ENCODE measurements at regions not wholly inside any gene's neighbourhood (a gene's known extent, or its start where the extent isn't known, plus 50 kb on each side); places are given as distances from the start of the nearest gene placed in this dataset.

DNA sequence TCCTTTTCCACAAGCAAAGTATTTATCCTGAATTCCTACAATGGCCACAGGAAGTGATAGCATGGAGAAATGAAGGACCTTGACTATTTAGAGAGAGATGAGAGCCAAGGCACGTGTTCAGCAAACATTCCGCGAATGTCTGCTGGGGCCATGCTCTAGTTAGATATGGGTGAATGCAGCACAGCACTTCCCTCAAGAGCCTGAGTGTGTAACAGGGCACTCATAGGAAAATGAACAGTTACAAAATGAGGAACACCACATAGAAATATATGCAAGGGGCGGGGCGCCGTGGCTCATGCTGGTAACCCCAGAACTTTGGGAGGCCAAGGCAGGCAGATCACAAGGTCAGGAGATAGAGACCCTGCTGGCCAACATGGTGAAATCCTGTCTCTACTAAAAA, 406.9 kb downstream of the NR2F2 start (continued):
- TF ChIP-seq, protein P1, sequence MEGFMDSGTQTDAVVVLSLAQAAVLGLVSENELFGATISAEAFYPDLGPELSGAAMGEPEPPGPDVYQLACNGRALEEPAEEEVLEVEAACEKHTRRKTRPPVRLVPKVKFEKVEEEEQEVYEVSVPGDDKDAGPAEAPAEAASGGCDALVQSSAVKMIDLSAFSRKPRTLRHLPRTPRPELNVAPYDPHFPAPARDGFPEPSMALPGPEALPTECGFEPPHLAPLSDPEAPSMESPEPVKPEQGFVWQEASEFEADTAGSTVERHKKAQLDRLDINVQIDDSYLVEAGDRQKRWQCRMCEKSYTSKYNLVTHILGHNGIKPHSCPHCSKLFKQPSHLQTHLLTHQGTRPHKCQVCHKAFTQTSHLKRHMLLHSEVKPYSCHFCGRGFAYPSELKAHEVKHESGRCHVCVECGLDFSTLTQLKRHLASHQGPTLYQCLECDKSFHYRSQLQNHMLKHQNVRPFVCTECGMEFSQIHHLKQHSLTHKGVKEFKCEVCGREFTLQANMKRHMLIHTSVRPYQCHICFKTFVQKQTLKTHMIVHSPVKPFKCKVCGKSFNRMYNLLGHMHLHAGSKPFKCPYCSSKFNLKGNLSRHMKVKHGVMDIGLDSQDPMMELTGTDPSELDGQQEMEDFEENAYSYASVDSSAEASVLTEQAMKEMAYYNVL (CRISPR knock-in tag; IDR thresholded peaks at IDR 0.05; ENCODE audit: borderline replicate concordance), result no peak
- TF ChIP-seq, protein P2, sequence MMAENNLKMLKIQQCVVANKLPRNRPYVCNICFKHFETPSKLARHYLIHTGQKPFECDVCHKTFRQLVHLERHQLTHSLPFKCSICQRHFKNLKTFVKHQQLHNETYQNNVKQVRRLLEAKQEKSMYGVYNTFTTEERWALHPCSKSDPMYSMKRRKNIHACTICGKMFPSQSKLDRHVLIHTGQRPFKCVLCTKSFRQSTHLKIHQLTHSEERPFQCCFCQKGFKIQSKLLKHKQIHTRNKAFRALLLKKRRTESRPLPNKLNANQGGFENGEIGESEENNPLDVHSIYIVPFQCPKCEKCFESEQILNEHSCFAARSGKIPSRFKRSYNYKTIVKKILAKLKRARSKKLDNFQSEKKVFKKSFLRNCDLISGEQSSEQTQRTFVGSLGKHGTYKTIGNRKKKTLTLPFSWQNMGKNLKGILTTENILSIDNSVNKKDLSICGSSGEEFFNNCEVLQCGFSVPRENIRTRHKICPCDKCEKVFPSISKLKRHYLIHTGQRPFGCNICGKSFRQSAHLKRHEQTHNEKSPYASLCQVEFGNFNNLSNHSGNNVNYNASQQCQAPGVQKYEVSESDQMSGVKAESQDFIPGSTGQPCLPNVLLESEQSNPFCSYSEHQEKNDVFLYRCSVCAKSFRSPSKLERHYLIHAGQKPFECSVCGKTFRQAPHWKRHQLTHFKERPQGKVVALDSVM (CRISPR knock-in tag; IDR thresholded peaks at IDR 0.05), result no peak

DNA sequence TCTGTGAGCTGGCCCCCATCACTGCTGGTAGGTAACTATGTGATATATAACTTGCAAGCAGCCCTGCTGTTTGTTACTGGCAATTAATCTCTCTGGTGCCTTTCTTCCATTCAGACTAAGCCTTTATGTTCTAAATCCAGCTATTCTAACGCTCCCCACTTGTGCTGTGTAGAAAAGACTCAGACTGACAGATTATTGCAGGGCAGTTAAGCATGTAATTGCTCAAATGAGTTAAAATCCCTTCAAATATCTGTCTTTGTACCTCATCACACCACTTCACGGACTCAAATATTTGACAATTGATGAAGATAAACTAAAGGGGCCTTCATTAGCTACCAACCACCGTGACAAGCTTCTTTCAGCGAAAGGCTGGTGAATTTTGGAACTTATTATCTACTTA, 416.2 kb downstream of the NR2F2 start:
- Histone ChIP-seq H3K27me3 (ENCODE audit: control insufficient read depth in 1 of 2, insufficient read depth in 2 of 2, low read length in 2 of 2) (no peaks in the 10 kb centered on the region), H3K36me3 (replicated peaks in 1 of 2; ENCODE audit: control insufficient read depth in 1 of 2, insufficient read depth in 2 of 2, low read length in 2 of 2) (no peaks in the 10 kb centered on the region), H3K4me1 (ENCODE audit: insufficient read depth, low read length) (no peaks in the 10 kb centered on the region), H3K4me3 (replicated peaks in 1 of 3; ENCODE audit: insufficient read depth in 1 of 3, low read depth in 2 of 3, low read length in 3 of 3) (no peak overlapping the region), H3K9ac (ENCODE audit: insufficient read depth, low read depth, low read length) (no peak overlapping the region), H3K27ac (ENCODE audit: extremely low read length, insufficient read depth, low read length) (no peak overlapping the region), H3K79me2 (ENCODE audit: insufficient read depth, low read length) (no peaks in the 10 kb centered on the region), H2AFZ (ENCODE audit: low read length) (no peak overlapping the region), H4K20me1 (ENCODE audit: insufficient read depth, low read length) (no peaks in the 10 kb centered on the region), H3K9me3 (ENCODE audit: low read length) (no peaks in the 10 kb centered on the region), H3K4me2 (ENCODE audit: low read depth, low read length) (no peak overlapping the region)
- POLR2A ChIA-PET, result no interaction called here
- CTCF ChIA-PET (ENCODE audit: low intra/inter-chr PET ratio, low total read pairs), result no interaction called here
- ATAC-seq, result no peak
- no TSS peak for BruUV-seq (replicated peaks)
- TF ChIP-seq HCFC1 (IDR thresholded peaks at IDR 0.05; ENCODE audit: low read depth, low read length) (no peak), NKX3-1 (CRISPR knock-in tag; IDR thresholded peaks at IDR 0.05) (no peak), MEIS2 (CRISPR knock-in tag; IDR thresholded peaks at IDR 0.05) (no peak), TBP (CRISPR knock-in tag; IDR thresholded peaks at IDR 0.05) (no peak), GFI1 (CRISPR knock-in tag; IDR thresholded peaks at IDR 0.05; ENCODE audit: borderline replicate concordance) (no peak), RBM22 (optimal IDR thresholded peaks at IDR 0.05; ENCODE audit: low read length) (no peak)
- TF ChIP-seq, protein P3, sequence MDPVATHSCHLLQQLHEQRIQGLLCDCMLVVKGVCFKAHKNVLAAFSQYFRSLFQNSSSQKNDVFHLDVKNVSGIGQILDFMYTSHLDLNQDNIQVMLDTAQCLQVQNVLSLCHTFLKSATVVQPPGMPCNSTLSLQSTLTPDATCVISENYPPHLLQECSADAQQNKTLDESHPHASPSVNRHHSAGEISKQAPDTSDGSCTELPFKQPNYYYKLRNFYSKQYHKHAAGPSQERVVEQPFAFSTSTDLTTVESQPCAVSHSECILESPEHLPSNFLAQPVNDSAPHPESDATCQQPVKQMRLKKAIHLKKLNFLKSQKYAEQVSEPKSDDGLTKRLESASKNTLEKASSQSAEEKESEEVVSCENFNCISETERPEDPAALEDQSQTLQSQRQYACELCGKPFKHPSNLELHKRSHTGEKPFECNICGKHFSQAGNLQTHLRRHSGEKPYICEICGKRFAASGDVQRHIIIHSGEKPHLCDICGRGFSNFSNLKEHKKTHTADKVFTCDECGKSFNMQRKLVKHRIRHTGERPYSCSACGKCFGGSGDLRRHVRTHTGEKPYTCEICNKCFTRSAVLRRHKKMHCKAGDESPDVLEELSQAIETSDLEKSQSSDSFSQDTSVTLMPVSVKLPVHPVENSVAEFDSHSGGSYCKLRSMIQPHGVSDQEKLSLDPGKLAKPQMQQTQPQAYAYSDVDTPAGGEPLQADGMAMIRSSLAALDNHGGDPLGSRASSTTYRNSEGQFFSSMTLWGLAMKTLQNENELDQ (CRISPR knock-in tag; IDR thresholded peaks at IDR 0.05; ENCODE audit: borderline replicate concordance), result no peak
- TF ChIP-seq, protein P4, sequence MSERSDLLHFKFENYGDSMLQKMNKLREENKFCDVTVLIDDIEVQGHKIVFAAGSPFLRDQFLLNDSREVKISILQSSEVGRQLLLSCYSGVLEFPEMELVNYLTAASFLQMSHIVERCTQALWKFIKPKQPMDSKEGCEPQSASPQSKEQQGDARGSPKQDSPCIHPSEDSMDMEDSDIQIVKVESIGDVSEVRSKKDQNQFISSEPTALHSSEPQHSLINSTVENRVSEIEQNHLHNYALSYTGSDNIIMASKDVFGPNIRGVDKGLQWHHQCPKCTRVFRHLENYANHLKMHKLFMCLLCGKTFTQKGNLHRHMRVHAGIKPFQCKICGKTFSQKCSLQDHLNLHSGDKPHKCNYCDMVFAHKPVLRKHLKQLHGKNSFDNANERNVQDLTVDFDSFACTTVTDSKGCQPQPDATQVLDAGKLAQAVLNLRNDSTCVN (CRISPR knock-in tag; IDR thresholded peaks at IDR 0.05; ENCODE audit: borderline replicate concordance), result no peak
- TF ChIP-seq, protein P5, sequence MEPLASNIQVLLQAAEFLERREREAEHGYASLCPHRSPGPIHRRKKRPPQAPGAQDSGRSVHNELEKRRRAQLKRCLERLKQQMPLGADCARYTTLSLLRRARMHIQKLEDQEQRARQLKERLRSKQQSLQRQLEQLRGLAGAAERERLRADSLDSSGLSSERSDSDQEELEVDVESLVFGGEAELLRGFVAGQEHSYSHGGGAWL (CRISPR knock-in tag; IDR thresholded peaks at IDR 0.05), result no peak
- 3% methylated on average over 4 of the region's 4 CpGs for WGBS (ENCODE audit: low lambda C conversion rate)
- intact Hi-C loops (cut with micrococcal nuclease; ENCODE audit: unreplicated experiment), result no loop called here
- in situ Hi-C loops (cut with HindIII; ENCODE audit: extremely low pct_ligation_motif_present, low pct_unique_long_range_greater_than_20kb), result no loop called here
- FAIRE-seq, result no peak
- no peak for DNase-seq (ENCODE audit: low spot score)

Measured in HepG2 (cell line).